ENCODE measurements at regions not wholly inside any gene's neighbourhood (a gene's known extent, or its start where the extent isn't known, plus 50 kb on each side); places are given as distances from the start of the nearest gene placed in this dataset.
A peak's percentile ranks its signal among the peaks of the same experiment; 100 is the strongest.
"Not testable (repeated sequence)": the region's sequence is repeated elsewhere in the genome, so short reads cannot be mapped to it uniquely, and the experiment has no call there.

GRCh38 chr20:30500447-30500820 is 757.0 kb upstream of the DEFB115 start:
- intact Hi-C loops (cut with DNase I); H3K27me3 ChIP-seq (ENCODE audit: control insufficient read depth, insufficient read depth, low read length); H3K27ac ChIP-seq (ENCODE audit: low read depth in 2 of 2, low read length in 2 of 2); H3K4me3 ChIP-seq (ENCODE audit: low read length in 3 of 3); H3K9ac ChIP-seq (ENCODE audit: low read length in 3 of 3); H3K36me3 ChIP-seq (ENCODE audit: control insufficient read depth in 2 of 3, insufficient read depth in 3 of 3, low read length in 3 of 3); H3K9me3 ChIP-seq (ENCODE audit: control insufficient read depth in 2 of 3, insufficient read depth in 1 of 3, low read length in 3 of 3); FAIRE-seq; H3K4me1 ChIP-seq (ENCODE audit: control insufficient read depth in 2 of 3, insufficient read depth in 2 of 3, low read depth in 1 of 3, low read length in 3 of 3): not testable (repeated sequence)
- DNase-seq, result peak in 4 of 5 donors; percentile 28 to 72 (median 56)
- peak; percentile 34 for TF ChIP-seq CTCF (IDR thresholded peaks at IDR 0.05; ENCODE audit: borderline replicate concordance, extremely low read depth, insufficient read depth)

GRCh38 chr20:30500829-30501440 is 756.5 kb upstream of the DEFB115 start:
- intact Hi-C loops (cut with DNase I), result no loop called here
- FAIRE-seq, result no peak
- no peaks in the 10 kb centered on the region for H3K9me3 ChIP-seq (ENCODE audit: control insufficient read depth in 2 of 3, insufficient read depth in 1 of 3, low read length in 3 of 3)
- no peak overlapping the region for H3K9ac ChIP-seq (ENCODE audit: low read length in 3 of 3)
- TF ChIP-seq CTCF (IDR thresholded peaks at IDR 0.05; ENCODE audit: borderline replicate concordance, extremely low read depth, insufficient read depth), result no peak
- no peak overlapping the region for H3K4me3 ChIP-seq (ENCODE audit: low read length in 3 of 3)
- no peaks in the 10 kb centered on the region for H3K27me3 ChIP-seq (ENCODE audit: control insufficient read depth, insufficient read depth, low read length)
- H3K27ac ChIP-seq (ENCODE audit: low read depth in 2 of 2, low read length in 2 of 2), result no peak overlapping the region
- no peaks in the 10 kb centered on the region for H3K4me1 ChIP-seq (ENCODE audit: control insufficient read depth in 2 of 3, insufficient read depth in 2 of 3, low read depth in 1 of 3, low read length in 3 of 3)
- H3K36me3 ChIP-seq (ENCODE audit: control insufficient read depth in 2 of 3, insufficient read depth in 3 of 3, low read length in 3 of 3), result no peaks in the 10 kb centered on the region
- DNase-seq, result no peak

GRCh38 chr20:30502670-30503069 is 754.8 kb upstream of the DEFB115 start:
- Histone ChIP-seq H3K36me3 (ENCODE audit: control insufficient read depth in 2 of 3, insufficient read depth in 3 of 3, low read length in 3 of 3) (no peaks in the 10 kb centered on the region), H3K4me3 (ENCODE audit: low read length in 3 of 3) (no peak overlapping the region), H3K27ac (ENCODE audit: low read depth in 2 of 2, low read length in 2 of 2) (no peak overlapping the region), H3K9me3 (ENCODE audit: control insufficient read depth in 2 of 3, insufficient read depth in 1 of 3, low read length in 3 of 3) (no peaks in the 10 kb centered on the region), H3K4me1 (ENCODE audit: control insufficient read depth in 2 of 3, insufficient read depth in 2 of 3, low read depth in 1 of 3, low read length in 3 of 3) (no peaks in the 10 kb centered on the region), H3K27me3 (ENCODE audit: control insufficient read depth, insufficient read depth, low read length) (no peaks in the 10 kb centered on the region), H3K9ac (ENCODE audit: low read length in 3 of 3) (no peak overlapping the region)
- intact Hi-C loops (cut with DNase I), result no loop called here
- TF ChIP-seq CTCF (IDR thresholded peaks at IDR 0.05; ENCODE audit: borderline replicate concordance, extremely low read depth, insufficient read depth), result no peak
- no peak for FAIRE-seq
- DNase-seq, result no peak

- H3K36me3 ChIP-seq (ENCODE audit: control insufficient read depth in 2 of 3, insufficient read depth in 3 of 3, low read length in 3 of 3); H3K27me3 ChIP-seq (ENCODE audit: control insufficient read depth, insufficient read depth, low read length); H3K9me3 ChIP-seq (ENCODE audit: control insufficient read depth in 2 of 3, insufficient read depth in 1 of 3, low read length in 3 of 3); H3K9ac ChIP-seq (ENCODE audit: low read length in 3 of 3); intact Hi-C loops (cut with DNase I); FAIRE-seq; DNase-seq; H3K27ac ChIP-seq (ENCODE audit: low read depth in 2 of 2, low read length in 2 of 2); H3K4me1 ChIP-seq (ENCODE audit: control insufficient read depth in 2 of 3, insufficient read depth in 2 of 3, low read depth in 1 of 3, low read length in 3 of 3); H3K4me3 ChIP-seq (ENCODE audit: low read length in 3 of 3): not testable (repeated sequence)
Observed at GRCh38 chr20:30503204-30503603, 754.3 kb upstream of the DEFB115 start.

Measured in kidney (tissue), 13 donors.